ENCODE measurements at regions not wholly inside any gene's neighbourhood (a gene's known extent, or its start where the extent isn't known, plus 50 kb on each side); places are given as distances from the start of the nearest gene placed in this dataset.

DNA sequence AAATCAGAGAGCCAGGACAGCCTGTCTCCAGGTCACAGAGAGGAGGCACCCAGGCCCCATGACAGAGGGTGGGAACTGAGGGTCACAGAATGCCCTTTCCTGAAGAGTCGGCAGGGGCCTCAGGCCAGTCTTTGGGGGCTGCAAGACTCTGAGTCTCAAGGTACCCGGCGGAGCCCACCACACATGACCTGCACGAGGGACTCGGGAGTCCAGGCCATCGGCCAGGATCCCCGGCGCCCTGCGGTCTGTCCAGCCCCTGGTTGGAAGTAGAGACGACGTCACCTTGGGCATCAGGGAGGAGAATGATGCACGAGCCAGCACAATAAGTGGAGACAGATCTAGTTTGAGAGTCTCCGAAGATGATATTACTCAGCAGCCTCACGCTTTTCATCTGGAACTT, 234.7 kb upstream of the SDK2 start:
- intact Hi-C loops (cut with DNase I), result no loop called here
- peaks cover 0 to 16% (median 0%) of the 10 kb centered on the region in 3 donors for H3K27me3 ChIP-seq (ENCODE audit: insufficient read depth in 3 of 3, low read length in 2 of 3)
- H3K27ac ChIP-seq, result no peak overlapping the region
- no peaks in the 10 kb centered on the region for H3K4me1 ChIP-seq
- no peaks in the 10 kb centered on the region for H3K9me3 ChIP-seq
- TF ChIP-seq CTCF (IDR thresholded peaks at IDR 0.05), result no peak
- 67 to 81% (median 76%) methylated on average over 14 of the region's 14 CpGs for WGBS, 3 donors
- DNase-seq, result no peak
- no peak overlapping the region for H3K4me3 ChIP-seq
- no peak for ATAC-seq
- H3K36me3 ChIP-seq (ENCODE audit: insufficient read depth in 1 of 2, low read depth in 1 of 2), result no peaks in the 10 kb centered on the region

GRCh38 chr17:73879987-73880386, 235.7 kb upstream of the SDK2 start:
- H3K9me3 ChIP-seq, result no peaks in the 10 kb centered on the region
- no peaks in the 10 kb centered on the region for H3K36me3 ChIP-seq (ENCODE audit: insufficient read depth in 1 of 2, low read depth in 1 of 2)
- TF ChIP-seq CTCF (IDR thresholded peaks at IDR 0.05), result no peak
- no peak for ATAC-seq
- intact Hi-C loops (cut with DNase I), result no loop called here
- WGBS, 3 donors, result 57 to 58% (median 57%) methylated on average over 5 of the region's 5 CpGs
- H3K27me3 ChIP-seq (ENCODE audit: insufficient read depth in 3 of 3, low read length in 2 of 3), result peaks cover 0 to 19% (median 0%) of the 10 kb centered on the region in 3 donors
- no peak overlapping the region for H3K27ac ChIP-seq
- no peak for DNase-seq
- no peak overlapping the region for H3K4me3 ChIP-seq
- no peaks in the 10 kb centered on the region for H3K4me1 ChIP-seq

DNA sequence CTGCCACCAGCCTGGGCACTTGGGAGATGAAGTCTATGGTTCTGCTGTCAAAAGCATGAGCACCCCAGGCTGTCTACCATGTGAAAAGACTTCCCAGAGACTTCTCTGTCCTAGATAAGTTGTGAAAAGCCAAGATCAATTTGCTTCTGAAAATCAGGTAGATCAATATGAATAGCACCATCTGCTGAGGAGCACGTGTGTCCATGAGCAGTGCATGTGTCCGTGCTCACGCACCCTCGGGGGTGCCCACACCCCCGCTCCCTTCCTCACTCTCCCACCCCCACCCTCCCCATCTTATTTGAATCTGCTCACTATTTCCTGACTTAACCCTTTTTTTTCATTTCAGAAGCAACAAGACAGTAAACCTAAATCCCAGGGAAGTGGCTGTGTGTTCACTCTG, 238.3 kb upstream of the SDK2 start:
- H3K4me3 ChIP-seq, result no peak overlapping the region
- DNase-seq (no peak), ATAC-seq (no peak)
- no peaks in the 10 kb centered on the region for H3K36me3 ChIP-seq (ENCODE audit: insufficient read depth in 1 of 2, low read depth in 1 of 2)
- peaks cover 0 to 19% (median 0%) of the 10 kb centered on the region in 3 donors for H3K27me3 ChIP-seq (ENCODE audit: insufficient read depth in 3 of 3, low read length in 2 of 3)
- WGBS, 3 donors, result 34 to 49% (median 41%) methylated on average over 5 of the region's 5 CpGs
- no peaks in the 10 kb centered on the region for H3K4me1 ChIP-seq
- H3K9me3 ChIP-seq, result no peaks in the 10 kb centered on the region
- TF ChIP-seq CTCF (IDR thresholded peaks at IDR 0.05), result no peak
- intact Hi-C loops (cut with DNase I), result no loop called here
- no peak overlapping the region for H3K27ac ChIP-seq

DNA sequence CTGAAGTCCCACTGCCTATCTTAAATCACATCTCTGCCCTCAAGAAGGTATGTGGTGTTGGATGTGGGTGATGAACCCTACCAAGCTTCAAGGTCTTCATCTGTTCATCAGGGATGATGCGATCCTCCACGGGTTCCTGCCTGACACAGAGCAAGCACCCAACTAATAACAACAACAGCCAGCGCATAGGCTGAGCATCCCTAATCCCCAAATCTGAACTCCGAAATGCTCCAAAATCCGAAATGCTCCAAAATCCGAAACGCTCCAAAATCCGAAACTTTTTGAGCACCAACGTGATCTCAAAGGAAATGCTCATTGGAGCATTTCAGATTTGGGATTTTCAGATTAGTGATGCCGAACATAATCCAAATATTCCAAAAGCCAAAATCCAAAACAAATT, 238.9 kb upstream of the SDK2 start:
- DNase-seq, result no peak

More for the DNA sequence above, 238.9 kb upstream of the SDK2 start:
- no peak for ATAC-seq
- Histone ChIP-seq H3K9me3 (no peaks in the 10 kb centered on the region), H3K36me3 (ENCODE audit: insufficient read depth in 1 of 2, low read depth in 1 of 2) (no peaks in the 10 kb centered on the region), H3K27me3 (ENCODE audit: insufficient read depth in 3 of 3, low read length in 2 of 3) (peaks cover 0 to 19% (median 0%) of the 10 kb centered on the region in 3 donors), H3K4me1 (no peaks in the 10 kb centered on the region), H3K4me3 (no peak overlapping the region), H3K27ac (no peak overlapping the region)
- no peak for TF ChIP-seq CTCF (IDR thresholded peaks at IDR 0.05)
- intact Hi-C loops (cut with DNase I), result no loop called here
- 74 to 83% (median 76%) methylated on average over 10 of the region's 10 CpGs for WGBS, 3 donors

Data from psoas muscle (tissue), 7 donors.